H1 (cell line): ENCODE measurements at regions not wholly inside any gene's neighbourhood (a gene's known extent, or its start where the extent isn't known, plus 50 kb on each side); places are given as distances from the start of the nearest gene placed in this dataset.

Experiments
- ATF2 ChIP-seq: IDR thresholded peaks from 2 replicates; pipeline ENCODE4 v1.6.1; 2012; ENCODE audit warnings: low read length, inconsistent platforms
- E2F6 ChIP-seq: IDR thresholded peaks from 2 replicates; pipeline ENCODE4 v1.6.1; 2012; ENCODE audit warnings: inconsistent platforms
- EP300 ChIP-seq, 2 experiments: IDR thresholded peaks; 1 replicate in 1 of 2; 2 replicates in 1 of 2; pipeline ENCODE4 v1.6.1; 2011 to 2012; ENCODE audit warnings: low read depth in 2 of 2, low read length in 2 of 2, mild to moderate bottlenecking in 2 of 2, borderline replicate concordance in 1 of 2, inconsistent platforms in 1 of 2, moderate library complexity in 1 of 2
- RAD21 ChIP-seq, 2 experiments: IDR thresholded peaks in 1 of 2; conservative IDR thresholded peaks in 1 of 2; 2 replicates each; pipeline ENCODE4 v1.6.1; 2011; ENCODE audit warnings: low read depth in 2 of 2, low read length in 2 of 2, improper control_type of control experiment in 1 of 2, inconsistent platforms in 1 of 2, mild to moderate bottlenecking in 1 of 2, moderate library complexity in 1 of 2
- SP2 ChIP-seq: IDR thresholded peaks from 2 replicates; pipeline ENCODE4 v1.6.1; 2012; ENCODE audit warnings: mild to moderate bottlenecking, low read length, inconsistent platforms

- TF ChIP-seq ATF2 (no peak), EP300 (IDR thresholded peaks at IDR 0.05; ENCODE audit: borderline replicate concordance in 1 of 2, low read depth in 2 of 2, low read length in 2 of 2) (no peak), E2F6 (no peak), RAD21 (IDR thresholded peaks at IDR 0.05 in 1 of 2, conservative IDR thresholded peaks at IDR 0.05 in 1 of 2; ENCODE audit: low read depth in 2 of 2, low read length in 2 of 2) (no peak), SP2 (no peak)
Observed at GRCh38 chr2:143930891-143931290, 589.0 kb downstream of the ZEB2 start (continued).
